Stimulated activated naive CD4-positive, alpha-beta T cell treated with Interleukin-2 at 50 U/mL for 16 hours (primary cell): ENCODE measurements at regions not wholly inside any gene's neighbourhood (a gene's known extent, or its start where the extent isn't known, plus 50 kb on each side); places are given as distances from the start of the nearest gene placed in this dataset.
"Not testable (repeated sequence)": the region's sequence is repeated elsewhere in the genome, so short reads cannot be mapped to it uniquely, and the experiment has no call there.

ENCODE experiments used
- DNase-seq: peaks from one replicate; lab custom pipeline; 2025; lab: John Stamatoyannopoulos, UW

- no peak for DNase-seq
Observed at GRCh38 chr7:67913604-67914003, 917.0 kb downstream of the TYW1 start.

GRCh38 chr7:67916111-67916510 lies 919.5 kb downstream of the TYW1 start:
- DNase-seq: not testable (repeated sequence)

- DNase-seq: no peak
Observed at GRCh38 chr7:67916571-67917436, 920.2 kb downstream of the TYW1 start.

GRCh38 chr7:67917437-67917755 lies 920.8 kb downstream of the TYW1 start:
- DNase-seq: no peak

- DNase-seq: no peak
Observed at GRCh38 chr7:67918158-67918557, 921.5 kb downstream of the TYW1 start.

- no peak for DNase-seq
Observed at GRCh38 chr7:67923286-67923685, 926.7 kb downstream of the TYW1 start.

- DNase-seq: no peak
Observed at GRCh38 chr7:67928141-67928540, 931.5 kb downstream of the TYW1 start.

- not testable (repeated sequence) for DNase-seq
Observed at GRCh38 chr7:67936447-67936846, 939.8 kb downstream of the TYW1 start.

- no peak for DNase-seq
Observed at GRCh38 chr7:67940400-67940799, 943.8 kb downstream of the TYW1 start.

- no peak for DNase-seq
Observed at GRCh38 chr7:67947191-67947590, 950.6 kb downstream of the TYW1 start.

GRCh38 chr7:67947646-67948045 lies 951.0 kb downstream of the TYW1 start:
- no peak for DNase-seq

- DNase-seq: no peak
Observed at GRCh38 chr7:67950321-67951083, 953.9 kb downstream of the TYW1 start.

- no peak for DNase-seq
Observed at GRCh38 chr7:67955061-67955460, 958.4 kb downstream of the TYW1 start.

GRCh38 chr7:67962863-67963262 lies 966.2 kb downstream of the TYW1 start:
- no peak for DNase-seq

- no peak for DNase-seq
Observed at GRCh38 chr7:67976490-67976889, 979.9 kb downstream of the TYW1 start.

- DNase-seq: no peak
Observed at GRCh38 chr7:67983486-67983885, 986.9 kb downstream of the TYW1 start.

- no peak for DNase-seq
Observed at GRCh38 chr7:67984326-67984725, 987.7 kb downstream of the TYW1 start.

GRCh38 chr7:67989142-67989541 lies 992.5 kb downstream of the TYW1 start:
- DNase-seq: no peak

- no peak for DNase-seq
Observed at GRCh38 chr7:67990003-67990402, 993.4 kb downstream of the TYW1 start.

GRCh38 chr7:67990716-67991115 lies 994.1 kb downstream of the TYW1 start:
- no peak for DNase-seq

GRCh38 chr7:67992287-67992686 lies 995.7 kb downstream of the TYW1 start:
- DNase-seq: no peak

- DNase-seq: no peak
Observed at GRCh38 chr7:68005992-68006391, 1009.4 kb downstream of the TYW1 start.

GRCh38 chr7:68006619-68007018 lies 1010.0 kb downstream of the TYW1 start:
- DNase-seq: no peak
